ENCODE measurements at regions not wholly inside any gene's neighbourhood (a gene's known extent, or its start where the extent isn't known, plus 50 kb on each side); places are given as distances from the start of the nearest gene placed in this dataset.

DNA sequence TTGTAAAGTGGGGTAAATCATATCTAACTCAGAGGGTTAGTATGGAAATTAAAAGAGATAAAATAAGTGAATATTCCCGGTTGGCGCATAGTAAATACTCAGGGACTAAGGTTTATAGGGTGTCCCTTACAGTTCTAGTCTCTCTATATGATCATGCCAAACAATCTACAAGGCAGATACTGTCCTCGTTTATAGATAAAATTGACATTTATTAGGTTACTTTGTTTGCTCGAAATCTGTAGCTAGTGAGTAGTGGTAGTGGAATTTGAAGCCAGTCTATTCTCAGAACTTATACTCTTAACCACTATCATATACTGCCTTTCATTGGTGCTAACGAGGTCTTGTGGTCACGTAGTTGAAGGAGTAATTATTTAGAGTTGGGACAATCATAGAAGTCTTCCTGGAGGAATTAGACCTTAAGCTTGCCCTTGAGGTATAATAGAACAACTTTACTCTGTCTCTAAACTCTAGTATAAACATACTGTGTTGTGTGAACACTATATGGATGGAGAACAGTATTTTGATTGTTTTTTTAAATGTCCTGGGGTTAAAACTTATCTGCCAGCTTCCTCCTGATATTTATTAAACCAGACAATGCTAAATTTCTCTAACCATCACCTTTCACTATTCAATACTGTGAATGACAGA, 324.0 kb downstream of the STIM2 start:
- no peak overlapping the region for H3K4me3 Mint-ChIP-seq
- H3K36me3 Mint-ChIP-seq: no peaks in the 10 kb centered on the region
- H3K9me3 Mint-ChIP-seq (ENCODE audit: low read depth): no peaks in the 10 kb centered on the region
- no peaks in the 10 kb centered on the region for H3K27me3 Mint-ChIP-seq
- H3K4me1 Mint-ChIP-seq (ENCODE audit: low read depth): no peaks in the 10 kb centered on the region
- no peak overlapping the region for H3K27ac Mint-ChIP-seq

DNA sequence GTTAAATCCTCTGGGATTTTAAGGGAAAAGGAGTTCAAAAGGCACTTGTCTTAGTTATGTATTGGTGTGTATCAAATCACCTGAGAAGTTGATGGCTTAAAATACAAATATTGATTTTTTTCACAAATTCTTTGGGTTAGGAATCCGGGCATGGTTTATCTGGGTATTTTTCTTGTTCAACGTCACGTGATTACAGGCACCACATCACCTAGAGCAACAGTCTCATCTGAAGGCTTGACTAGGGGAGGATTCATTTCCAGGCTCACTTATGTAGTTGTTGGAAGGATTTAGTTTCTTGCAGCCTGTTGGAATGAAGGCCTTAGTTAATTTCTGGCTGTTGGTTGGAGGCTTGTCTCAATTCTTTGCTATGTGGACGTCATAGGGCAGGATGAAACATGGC, 326.1 kb downstream of the STIM2 start:
- no peak overlapping the region for H3K27ac Mint-ChIP-seq
- H3K9me3 Mint-ChIP-seq (ENCODE audit: low read depth): no peaks in the 10 kb centered on the region
- no peaks in the 10 kb centered on the region for H3K36me3 Mint-ChIP-seq
- no peak overlapping the region for H3K4me3 Mint-ChIP-seq
- peaks cover 3% of the 10 kb centered on the region for H3K27me3 Mint-ChIP-seq
- H3K4me1 Mint-ChIP-seq (ENCODE audit: low read depth): no peaks in the 10 kb centered on the region

DNA sequence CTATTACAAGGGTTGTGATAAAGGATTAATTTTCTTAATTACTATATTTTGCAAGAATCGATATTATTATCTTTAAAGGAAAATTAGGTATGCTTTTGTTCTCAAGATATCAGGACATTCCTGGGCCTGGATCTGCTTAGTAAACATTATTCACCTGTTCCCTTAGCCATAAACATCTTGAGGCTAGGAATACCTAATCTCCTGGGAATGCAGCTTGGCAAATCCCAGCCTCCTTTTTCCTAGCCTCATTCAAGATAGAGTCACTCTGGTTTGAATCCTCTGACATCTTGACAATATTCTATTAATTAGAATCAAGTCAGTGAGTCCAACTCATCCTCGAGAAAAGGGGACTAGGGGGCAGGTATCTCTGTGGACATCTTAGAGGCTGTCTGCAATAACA, 327.1 kb downstream of the STIM2 start:
- no peaks in the 10 kb centered on the region for H3K9me3 Mint-ChIP-seq (ENCODE audit: low read depth)
- no peaks in the 10 kb centered on the region for H3K4me1 Mint-ChIP-seq (ENCODE audit: low read depth)

DNA sequence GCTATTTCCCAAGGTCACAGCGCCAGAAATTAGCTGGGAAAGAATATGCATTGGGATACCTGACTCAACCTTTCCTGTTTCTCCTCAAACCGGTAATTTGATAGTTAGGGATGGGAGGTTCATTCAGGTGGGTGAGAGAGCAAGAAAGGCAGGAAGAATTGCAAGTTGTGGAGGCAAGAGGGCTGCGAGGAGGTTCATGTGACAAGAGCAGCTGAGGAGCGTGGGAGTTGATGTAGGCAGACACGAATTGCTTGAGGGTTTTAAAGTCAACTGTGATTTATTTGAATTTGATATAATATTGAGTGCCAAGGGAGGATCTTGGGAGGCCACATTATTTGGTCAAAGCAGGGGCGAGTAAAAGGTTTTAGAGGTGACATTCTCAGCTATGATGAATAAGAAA, 329.0 kb downstream of the STIM2 start:
- Mint-ChIP-seq H3K4me3 (no peak overlapping the region), H3K4me1 (ENCODE audit: low read depth) (no peaks in the 10 kb centered on the region), H3K36me3 (no peaks in the 10 kb centered on the region), H3K27me3 (peaks cover 5% of the 10 kb centered on the region), H3K9me3 (ENCODE audit: low read depth) (no peaks in the 10 kb centered on the region), H3K27ac (no peak overlapping the region)

More for the DNA sequence above, 327.1 kb downstream of the STIM2 start:
- H3K4me3 Mint-ChIP-seq: no peak overlapping the region
- H3K27ac Mint-ChIP-seq: no peak overlapping the region
- no peaks in the 10 kb centered on the region for H3K36me3 Mint-ChIP-seq
- peaks cover 3% of the 10 kb centered on the region for H3K27me3 Mint-ChIP-seq

DNA sequence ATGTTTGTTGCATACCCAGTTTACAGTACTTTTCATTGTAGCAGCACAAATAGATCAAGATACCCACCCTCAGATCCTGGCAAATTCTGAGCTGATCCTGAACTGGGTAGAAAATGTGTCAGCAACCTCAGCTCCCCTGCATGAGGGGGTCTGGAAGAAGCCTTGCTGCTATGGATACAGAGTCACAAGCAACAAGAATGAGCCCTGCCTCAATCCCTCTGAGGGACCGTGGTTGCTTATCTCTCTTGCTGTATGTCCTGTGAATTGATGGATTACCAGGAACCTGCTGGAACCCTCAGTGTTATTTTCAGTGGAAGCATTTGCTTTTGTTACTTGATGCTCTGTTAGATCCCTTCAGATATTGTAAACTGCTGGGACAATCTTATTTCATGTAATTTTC, 331.0 kb downstream of the STIM2 start:
- H3K4me1 Mint-ChIP-seq (ENCODE audit: low read depth): no peaks in the 10 kb centered on the region
- H3K4me3 Mint-ChIP-seq: no peak overlapping the region
- no peak overlapping the region for H3K27ac Mint-ChIP-seq
- no peaks in the 10 kb centered on the region for H3K9me3 Mint-ChIP-seq (ENCODE audit: low read depth)
- H3K36me3 Mint-ChIP-seq: no peaks in the 10 kb centered on the region
- H3K27me3 Mint-ChIP-seq: peaks cover 5% of the 10 kb centered on the region

DNA sequence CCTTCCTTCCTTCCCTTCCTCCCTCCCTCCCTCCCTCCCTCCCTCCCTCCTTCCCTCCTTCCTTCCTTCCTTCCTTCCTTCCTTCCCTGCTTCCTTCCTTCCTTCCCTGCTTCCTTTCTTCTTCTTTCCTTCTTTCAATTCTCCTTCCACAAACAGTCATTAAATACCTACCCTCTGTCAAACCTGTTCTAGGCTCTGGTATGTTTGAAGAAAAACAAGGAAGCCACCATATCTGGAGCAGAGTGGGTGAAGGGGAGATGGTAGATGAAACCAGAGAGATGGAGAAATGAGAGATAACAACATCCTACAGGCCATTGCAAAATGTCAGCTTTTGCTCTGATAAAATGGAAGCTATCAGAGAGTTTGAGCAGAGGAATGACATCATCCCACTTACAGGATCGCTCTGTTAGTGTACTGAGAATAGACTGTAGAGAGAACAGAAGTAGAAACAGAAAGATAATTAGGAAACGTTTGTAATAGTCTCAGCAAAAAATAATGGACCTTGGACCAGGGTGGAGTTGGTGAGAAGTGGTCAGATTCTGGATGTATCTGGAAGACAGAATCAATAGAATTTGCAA, 334.0 kb downstream of the STIM2 start:
- Mint-ChIP-seq H3K36me3 (no peaks in the 10 kb centered on the region), H3K4me1 (ENCODE audit: low read depth) (no peaks in the 10 kb centered on the region), H3K9me3 (ENCODE audit: low read depth) (no peaks in the 10 kb centered on the region), H3K27me3 (peaks cover 5% of the 10 kb centered on the region), H3K27ac (no peak overlapping the region), H3K4me3 (no peak overlapping the region)

DNA sequence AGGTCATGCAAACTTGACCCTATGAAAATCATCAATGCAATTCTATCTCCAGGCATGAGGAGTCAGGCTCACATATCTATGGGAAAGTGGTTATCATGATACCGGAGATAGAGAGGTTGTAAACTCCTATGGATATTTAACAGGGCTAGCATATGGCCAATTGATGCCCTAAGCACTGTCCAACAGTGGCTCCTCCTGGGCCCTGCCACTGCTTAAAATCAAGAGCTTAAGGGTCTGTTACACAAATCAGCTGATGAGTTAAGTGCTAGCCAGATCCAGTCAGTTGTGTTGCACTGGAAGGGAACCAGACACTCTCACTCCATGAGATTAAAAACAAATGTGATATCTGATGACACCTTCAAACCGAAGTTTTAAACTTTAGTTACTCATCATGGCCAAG, 337.6 kb downstream of the STIM2 start:
- H3K36me3 Mint-ChIP-seq: no peaks in the 10 kb centered on the region
- peaks cover 1% of the 10 kb centered on the region for H3K27me3 Mint-ChIP-seq
- no peak overlapping the region for H3K27ac Mint-ChIP-seq
- no peak overlapping the region for H3K4me3 Mint-ChIP-seq
- no peaks in the 10 kb centered on the region for H3K4me1 Mint-ChIP-seq (ENCODE audit: low read depth)
- H3K9me3 Mint-ChIP-seq (ENCODE audit: low read depth): no peaks in the 10 kb centered on the region

DNA sequence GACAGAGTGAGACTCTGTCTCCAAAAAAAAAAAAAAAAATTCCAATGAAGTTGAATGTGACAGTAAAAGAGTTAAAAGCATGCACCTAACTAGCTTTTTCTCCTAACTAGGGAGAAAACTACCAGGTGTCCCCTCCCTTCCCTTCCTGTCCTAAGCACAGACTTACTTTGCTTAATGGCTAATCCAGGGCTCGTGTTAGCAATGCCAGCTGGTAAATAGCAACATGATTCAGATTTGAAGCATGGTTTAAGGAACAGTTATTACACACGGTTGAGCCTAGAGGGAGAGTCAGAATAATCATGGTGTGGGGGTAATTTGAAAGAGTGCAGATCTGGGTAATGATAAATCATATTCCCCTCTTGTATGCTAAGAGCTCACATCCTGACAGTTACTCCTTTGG, 338.3 kb downstream of the STIM2 start:
- Mint-ChIP-seq H3K27ac (no peak overlapping the region), H3K27me3 (peaks cover 1% of the 10 kb centered on the region), H3K9me3 (ENCODE audit: low read depth) (no peaks in the 10 kb centered on the region), H3K36me3 (no peaks in the 10 kb centered on the region), H3K4me3 (no peak overlapping the region), H3K4me1 (ENCODE audit: low read depth) (no peaks in the 10 kb centered on the region)

DNA sequence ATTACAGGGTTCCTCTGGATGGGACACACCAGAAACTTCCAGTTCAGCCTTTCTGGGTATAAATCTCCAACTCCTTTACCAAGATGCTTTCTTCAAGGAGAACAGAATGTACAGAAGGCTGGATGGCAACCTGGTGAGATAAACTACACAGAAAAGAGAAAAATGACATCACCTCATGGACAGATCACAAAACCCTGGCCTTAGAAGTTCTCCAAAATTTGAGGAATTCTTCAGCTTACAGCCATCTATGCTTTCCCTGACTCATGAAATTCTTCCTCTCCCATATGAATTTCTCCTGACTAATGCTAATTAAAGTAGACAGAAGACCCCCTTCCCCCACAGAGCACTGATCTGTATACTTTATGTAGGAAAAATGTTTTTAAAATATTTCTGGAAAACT, 345.4 kb downstream of the STIM2 start:
- H3K4me1 Mint-ChIP-seq (ENCODE audit: low read depth): no peaks in the 10 kb centered on the region
- no peaks in the 10 kb centered on the region for H3K9me3 Mint-ChIP-seq (ENCODE audit: low read depth)
- H3K27me3 Mint-ChIP-seq: peaks cover 1% of the 10 kb centered on the region
- no peaks in the 10 kb centered on the region for H3K36me3 Mint-ChIP-seq
- no peak overlapping the region for H3K27ac Mint-ChIP-seq
- H3K4me3 Mint-ChIP-seq: no peak overlapping the region

DNA sequence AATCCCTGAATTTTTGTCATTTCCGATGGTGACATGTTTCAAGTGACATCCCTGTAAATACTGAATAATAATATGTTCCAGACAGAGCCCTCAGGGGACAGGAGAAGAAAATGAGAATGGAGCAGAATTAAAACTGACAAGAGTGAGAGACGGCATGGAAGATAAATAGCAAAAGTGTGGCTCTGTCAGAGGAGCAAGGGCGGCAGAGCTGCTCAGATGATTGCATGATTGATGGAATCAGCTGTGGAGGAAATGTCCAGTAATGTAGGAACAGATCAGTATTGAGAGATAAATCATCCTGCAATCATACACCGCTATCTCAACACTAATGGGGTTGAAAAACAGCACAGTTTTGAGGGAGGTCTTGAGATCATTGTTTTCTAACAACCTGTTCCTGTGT, 350.3 kb downstream of the STIM2 start:
- H3K9me3 Mint-ChIP-seq (ENCODE audit: low read depth): no peaks in the 10 kb centered on the region
- H3K27me3 Mint-ChIP-seq: peaks cover 1% of the 10 kb centered on the region
- H3K27ac Mint-ChIP-seq: no peak overlapping the region
- H3K4me1 Mint-ChIP-seq (ENCODE audit: low read depth): no peaks in the 10 kb centered on the region
- H3K36me3 Mint-ChIP-seq: no peaks in the 10 kb centered on the region
- H3K4me3 Mint-ChIP-seq: no peak overlapping the region

DNA sequence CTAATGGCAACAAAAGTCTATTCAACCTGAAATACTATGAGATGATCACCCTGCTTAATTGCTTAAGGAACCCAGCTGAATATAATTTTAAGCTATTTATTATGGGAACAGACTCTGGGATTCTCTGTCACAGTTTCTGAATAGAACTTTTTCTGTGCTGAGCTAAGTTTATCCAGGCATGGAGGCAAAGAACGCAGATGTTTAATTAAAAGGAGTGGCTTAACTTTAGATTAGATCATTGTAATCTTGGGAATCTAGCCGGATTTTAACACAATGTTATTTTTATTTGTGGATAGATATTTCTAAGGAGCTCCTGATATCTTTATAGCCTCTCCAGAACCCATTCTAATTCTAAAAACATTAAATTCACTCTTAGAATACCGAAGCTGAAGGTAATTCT, 353.4 kb downstream of the STIM2 start:
- Mint-ChIP-seq H3K27me3 (peaks cover 1% of the 10 kb centered on the region), H3K4me3 (no peak overlapping the region), H3K9me3 (ENCODE audit: low read depth) (no peaks in the 10 kb centered on the region), H3K4me1 (ENCODE audit: low read depth) (no peaks in the 10 kb centered on the region), H3K36me3 (no peaks in the 10 kb centered on the region), H3K27ac (no peak overlapping the region)

DNA sequence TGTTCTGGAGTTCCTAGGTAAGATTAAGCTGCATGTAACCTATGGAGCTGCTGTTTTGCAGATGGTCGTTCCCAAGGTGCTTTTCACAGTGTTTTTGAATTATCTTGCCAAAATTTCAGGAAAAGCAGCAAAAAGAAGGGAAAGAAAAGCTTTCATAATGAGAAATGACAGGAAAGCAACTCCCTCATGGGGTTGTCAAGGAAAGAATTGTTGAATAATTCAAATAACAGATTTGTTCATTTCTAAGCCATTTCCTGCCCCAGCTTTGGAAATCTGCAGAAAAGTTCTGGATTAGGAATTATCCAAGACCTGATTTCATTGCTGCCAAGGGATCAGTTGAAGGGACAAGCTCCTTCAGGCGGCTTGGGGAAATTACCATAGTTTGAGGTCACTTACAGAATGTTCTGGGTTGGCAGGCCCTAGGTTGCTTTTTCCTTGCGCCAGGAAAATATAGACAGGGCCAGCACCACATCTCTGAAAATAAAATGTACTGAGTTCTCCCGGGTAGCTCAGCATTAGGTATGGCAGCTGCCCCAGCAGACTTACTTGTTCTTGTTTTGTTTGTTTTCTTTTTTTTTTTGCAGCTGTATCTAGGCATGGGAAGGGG, 354.7 kb downstream of the STIM2 start:
- Mint-ChIP-seq H3K4me1 (ENCODE audit: low read depth) (no peaks in the 10 kb centered on the region), H3K27ac (no peak overlapping the region), H3K9me3 (ENCODE audit: low read depth) (no peaks in the 10 kb centered on the region), H3K4me3 (no peak overlapping the region), H3K27me3 (no peaks in the 10 kb centered on the region), H3K36me3 (no peaks in the 10 kb centered on the region)

DNA sequence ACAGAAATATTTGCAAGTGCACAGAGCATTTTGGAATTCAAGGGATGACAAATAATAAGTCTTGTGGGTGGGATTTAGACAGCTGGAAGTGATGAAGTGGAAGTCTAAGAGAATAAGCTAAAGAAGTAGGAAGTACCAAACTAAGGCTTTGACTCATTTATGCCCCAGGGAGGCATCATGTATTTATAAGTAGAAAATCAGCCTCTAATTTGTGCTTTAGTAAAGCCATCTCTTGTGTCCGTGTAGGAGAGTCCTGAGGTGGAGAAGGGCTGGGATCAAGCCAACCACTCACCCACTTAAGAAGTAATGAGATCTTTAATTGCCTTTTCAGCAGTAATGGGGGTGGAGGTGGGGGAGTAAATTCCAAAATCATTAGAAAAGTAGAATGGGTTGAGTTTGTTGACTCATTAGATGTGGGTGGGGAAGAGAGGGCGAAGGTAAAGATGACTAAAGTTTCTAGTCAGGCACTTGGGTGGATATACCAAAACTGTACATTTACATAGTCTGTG, 356.7 kb downstream of the STIM2 start:
- H3K4me3 Mint-ChIP-seq: no peak overlapping the region
- H3K36me3 Mint-ChIP-seq: no peaks in the 10 kb centered on the region
- no peaks in the 10 kb centered on the region for H3K27me3 Mint-ChIP-seq
- no peaks in the 10 kb centered on the region for H3K9me3 Mint-ChIP-seq (ENCODE audit: low read depth)
- H3K4me1 Mint-ChIP-seq (ENCODE audit: low read depth): no peaks in the 10 kb centered on the region
- H3K27ac Mint-ChIP-seq: no peak overlapping the region

DNA sequence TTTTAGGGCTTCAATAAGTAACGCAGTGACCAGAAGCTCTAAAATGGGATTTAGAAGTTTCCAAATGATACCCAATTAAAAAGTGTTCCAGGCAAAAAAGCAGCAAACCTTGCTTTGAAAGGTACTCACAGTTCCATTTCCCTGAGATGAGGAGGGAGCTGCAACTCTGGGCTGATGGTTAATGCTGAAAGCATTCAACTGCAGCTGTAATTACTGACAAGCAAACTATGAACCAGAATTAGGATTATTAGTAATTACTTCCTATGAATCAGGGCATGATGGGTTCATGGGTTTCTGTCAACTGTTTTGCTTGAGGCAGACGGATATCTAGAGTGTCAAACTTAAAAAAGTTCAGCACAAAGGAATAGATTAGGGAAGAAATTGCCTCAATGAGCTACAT, 357.4 kb downstream of the STIM2 start:
- H3K36me3 Mint-ChIP-seq: no peaks in the 10 kb centered on the region
- no peak overlapping the region for H3K27ac Mint-ChIP-seq
- H3K9me3 Mint-ChIP-seq (ENCODE audit: low read depth): no peaks in the 10 kb centered on the region
- H3K27me3 Mint-ChIP-seq: no peaks in the 10 kb centered on the region
- H3K4me3 Mint-ChIP-seq: no peak overlapping the region
- H3K4me1 Mint-ChIP-seq (ENCODE audit: low read depth): no peaks in the 10 kb centered on the region

DNA sequence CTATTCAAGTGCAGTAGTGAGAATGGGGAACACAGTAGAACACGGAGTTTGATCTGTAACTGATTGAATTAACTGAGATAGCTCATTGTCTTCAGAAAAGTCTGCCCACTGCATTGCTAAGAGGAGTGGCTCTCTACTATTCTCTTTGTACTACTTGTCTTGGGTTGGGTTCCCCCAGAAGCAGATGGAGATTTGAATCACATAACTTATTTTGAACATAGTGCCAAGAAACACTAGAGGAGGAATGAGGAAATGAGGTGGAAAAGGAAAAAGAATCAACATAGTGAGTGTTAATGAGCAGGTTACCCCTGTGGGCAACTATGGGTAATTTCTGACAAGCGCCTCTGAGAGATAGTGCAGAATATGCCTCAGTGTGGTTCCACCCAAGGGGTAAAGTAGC, 362.7 kb downstream of the STIM2 start:
- Mint-ChIP-seq H3K9me3 (ENCODE audit: low read depth) (no peaks in the 10 kb centered on the region), H3K4me1 (ENCODE audit: low read depth) (no peaks in the 10 kb centered on the region), H3K27ac (no peak overlapping the region), H3K27me3 (no peaks in the 10 kb centered on the region), H3K4me3 (no peak overlapping the region), H3K36me3 (no peaks in the 10 kb centered on the region)

DNA sequence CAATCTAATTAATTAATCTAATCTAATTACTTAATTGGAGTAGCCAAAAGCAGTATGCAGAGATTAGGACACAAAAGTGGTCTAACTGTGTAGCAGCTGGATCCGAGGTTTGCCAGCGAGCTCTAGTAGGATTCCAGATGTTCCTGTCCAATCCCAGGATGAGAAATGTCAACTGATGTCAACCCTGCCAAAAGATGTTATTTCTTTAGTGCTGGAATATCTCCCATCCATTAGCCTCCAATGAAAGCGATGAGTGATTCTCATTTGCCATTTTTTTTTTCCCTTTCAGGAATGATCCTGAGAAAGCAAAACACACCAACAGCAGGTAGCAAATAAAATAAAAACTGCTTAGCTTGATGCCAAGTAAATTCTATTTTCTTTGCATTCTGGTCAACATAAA, 372.9 kb downstream of the STIM2 start:
- Mint-ChIP-seq H3K4me1 (ENCODE audit: low read depth) (no peaks in the 10 kb centered on the region), H3K9me3 (ENCODE audit: low read depth) (no peaks in the 10 kb centered on the region), H3K36me3 (no peaks in the 10 kb centered on the region), H3K4me3 (no peak overlapping the region), H3K27ac (no peak overlapping the region), H3K27me3 (peaks cover 7% of the 10 kb centered on the region)
